Activated naive CD8-positive, alpha-beta T cell treated with anti-CD3 and anti-CD28 coated beads, Interleukin-2, amount 50 U/mL, for 24 hours (primary cell): ENCODE measurements at regions not wholly inside any gene's neighbourhood (a gene's known extent, or its start where the extent isn't known, plus 50 kb on each side); places are given as distances from the start of the nearest gene placed in this dataset.

Experiments used
- ATAC-seq: fragments of 150-1000 bp; cut with Tn5 transposase; one replicate; pipeline ENCODE4 v1.10.0; 2021
- DNase-seq: peaks from one replicate; pipeline ENCODE4 v3.0.0; 2021
- H3K27ac Mint-ChIP-seq: one replicate; pipeline ENCODE4 v1.8.0; 2021; ENCODE audit warnings: mild to moderate bottlenecking, mixed read lengths
- H3K27me3 Mint-ChIP-seq: one replicate; pipeline ENCODE4 v1.8.0; 2021; ENCODE audit warnings: mixed read lengths
- H3K36me3 Mint-ChIP-seq: one replicate; pipeline ENCODE4 v1.8.0; 2021; ENCODE audit warnings: low read depth, mixed read lengths
- H3K4me1 Mint-ChIP-seq: one replicate; pipeline ENCODE4 v1.8.0; 2021; ENCODE audit warnings: mixed read lengths
- H3K4me3 Mint-ChIP-seq: one replicate; pipeline ENCODE4 v1.8.0; 2021; ENCODE audit warnings: mild to moderate bottlenecking, moderate library complexity, mixed read lengths
- H3K9me3 Mint-ChIP-seq: one replicate; pipeline ENCODE4 v1.8.0; 2021; ENCODE audit warnings: mixed read lengths

DNA sequence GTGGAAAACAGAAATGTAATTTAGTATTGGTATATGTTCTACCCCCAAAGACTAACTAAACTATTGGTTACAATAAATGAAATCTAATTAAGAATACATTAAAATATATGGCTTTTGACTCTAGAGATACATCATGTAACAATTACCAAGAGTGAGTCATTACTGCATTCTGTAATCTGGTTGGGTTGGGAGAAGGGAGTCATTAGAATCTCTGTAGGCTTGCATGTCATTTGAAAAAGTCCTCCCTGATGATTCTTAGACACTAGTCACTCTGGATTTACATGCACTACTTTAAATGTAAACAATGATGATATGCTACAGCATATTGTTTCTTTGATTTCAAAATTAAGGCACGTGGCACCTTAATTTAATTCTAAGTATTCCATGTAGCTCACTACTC lies 293.4 kb upstream of the CHST9 start:
- Mint-ChIP-seq H3K36me3 (no peaks in the 10 kb centered on the region), H3K27me3 (no peaks in the 10 kb centered on the region), H3K9me3 (peaks cover 8% of the 10 kb centered on the region), H3K4me3 (no peak overlapping the region), H3K27ac (no peak overlapping the region), H3K4me1 (no peaks in the 10 kb centered on the region)
- DNase-seq (no peak), ATAC-seq (no peak)

DNA sequence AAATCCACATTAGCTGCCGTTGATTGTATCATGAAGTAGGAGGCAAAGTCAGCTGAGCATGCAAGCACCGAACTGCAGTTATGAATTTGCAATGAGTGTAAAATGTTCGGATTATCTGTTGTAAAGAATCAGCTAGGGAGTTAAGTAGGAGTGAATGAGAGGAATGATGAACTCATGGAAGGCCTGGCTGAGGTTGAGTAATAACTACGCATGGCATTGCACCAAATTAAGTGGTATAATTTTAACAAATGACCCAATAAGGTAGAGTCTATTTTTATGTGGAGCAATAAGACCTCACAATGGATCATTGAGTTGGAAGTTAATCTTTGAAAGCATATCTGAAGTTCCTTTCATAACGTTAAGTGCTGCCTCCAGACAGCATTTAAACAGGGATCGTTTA lies 288.2 kb upstream of the CHST9 start:
- Mint-ChIP-seq H3K27me3 (no peaks in the 10 kb centered on the region), H3K4me1 (no peaks in the 10 kb centered on the region), H3K27ac (no peak overlapping the region), H3K9me3 (peaks cover 4% of the 10 kb centered on the region), H3K36me3 (no peaks in the 10 kb centered on the region), H3K4me3 (no peak overlapping the region)
- no peak for ATAC-seq
- DNase-seq: no peak

DNA sequence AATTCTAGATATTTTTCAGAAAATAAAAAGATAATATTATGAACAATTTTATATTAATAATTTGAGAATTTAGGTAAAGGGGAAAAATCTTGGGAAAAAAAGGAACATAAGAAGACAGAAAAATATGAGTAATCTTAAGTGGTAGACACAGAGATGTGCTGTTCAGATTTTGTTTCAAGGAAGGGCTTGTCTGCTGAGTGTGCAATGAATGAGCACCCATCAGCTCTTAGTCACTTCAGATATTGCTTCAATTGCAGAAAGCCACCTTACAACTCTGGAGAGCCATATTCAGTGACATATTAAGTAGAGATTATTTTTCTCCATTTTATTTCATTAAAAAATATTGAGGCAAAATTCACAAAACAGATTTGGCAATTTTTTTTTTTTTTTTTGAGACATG lies 282.0 kb upstream of the CHST9 start:
- no peak for DNase-seq
- ATAC-seq: no peak
- Mint-ChIP-seq H3K27me3 (no peaks in the 10 kb centered on the region), H3K27ac (no peak overlapping the region), H3K4me3 (no peak overlapping the region), H3K4me1 (no peaks in the 10 kb centered on the region), H3K36me3 (no peaks in the 10 kb centered on the region), H3K9me3 (no peaks in the 10 kb centered on the region)

DNA sequence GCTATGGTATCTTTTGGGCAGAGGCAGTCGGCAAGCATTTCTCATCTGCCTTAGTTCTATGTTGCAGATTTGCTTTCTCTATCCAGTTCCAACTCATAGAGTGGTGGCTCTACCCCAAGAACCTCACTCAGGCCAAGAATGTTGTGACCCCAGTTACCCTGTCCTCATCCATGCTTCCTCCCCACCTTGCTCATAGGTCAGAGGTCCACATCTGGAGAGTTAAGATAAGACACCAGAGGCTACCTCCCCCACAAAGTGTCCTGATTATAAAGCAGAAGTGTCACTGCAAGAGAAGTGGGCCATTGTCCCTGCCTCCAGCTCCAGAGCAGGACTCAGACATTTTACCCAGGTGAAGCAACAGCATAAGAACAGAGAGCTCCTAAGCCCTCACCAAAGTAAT lies 276.8 kb upstream of the CHST9 start:
- no peak for DNase-seq
- no peak for ATAC-seq
- no peaks in the 10 kb centered on the region for H3K9me3 Mint-ChIP-seq
- H3K4me1 Mint-ChIP-seq: no peaks in the 10 kb centered on the region
- no peak overlapping the region for H3K27ac Mint-ChIP-seq
- no peak overlapping the region for H3K4me3 Mint-ChIP-seq
- H3K36me3 Mint-ChIP-seq: no peaks in the 10 kb centered on the region
- H3K27me3 Mint-ChIP-seq: no peaks in the 10 kb centered on the region

DNA sequence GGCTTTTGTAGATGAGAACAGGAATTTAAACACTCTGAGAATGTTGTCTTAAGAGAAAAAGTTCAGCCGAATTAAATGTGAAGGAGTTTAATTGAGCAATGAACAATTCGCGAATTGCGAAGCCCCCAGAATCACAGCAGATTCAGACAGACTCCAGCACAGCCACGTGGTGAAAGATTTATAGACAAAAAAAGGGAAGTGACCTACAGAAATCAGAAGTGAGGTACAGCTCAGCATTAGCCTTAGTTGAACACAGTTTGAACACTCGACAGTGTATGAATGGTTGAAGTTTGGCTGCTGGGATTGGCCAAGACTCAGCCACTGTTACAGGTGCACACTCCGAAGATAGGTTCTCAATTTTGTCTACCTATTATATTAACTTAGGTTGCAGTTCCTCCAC lies 264.0 kb upstream of the CHST9 start:
- no peak overlapping the region for H3K4me3 Mint-ChIP-seq
- no peaks in the 10 kb centered on the region for H3K27me3 Mint-ChIP-seq
- no peak for ATAC-seq
- DNase-seq: no peak
- H3K27ac Mint-ChIP-seq: no peak overlapping the region
- H3K4me1 Mint-ChIP-seq: no peaks in the 10 kb centered on the region
- peaks cover 4% of the 10 kb centered on the region for H3K9me3 Mint-ChIP-seq
- H3K36me3 Mint-ChIP-seq: no peaks in the 10 kb centered on the region

DNA sequence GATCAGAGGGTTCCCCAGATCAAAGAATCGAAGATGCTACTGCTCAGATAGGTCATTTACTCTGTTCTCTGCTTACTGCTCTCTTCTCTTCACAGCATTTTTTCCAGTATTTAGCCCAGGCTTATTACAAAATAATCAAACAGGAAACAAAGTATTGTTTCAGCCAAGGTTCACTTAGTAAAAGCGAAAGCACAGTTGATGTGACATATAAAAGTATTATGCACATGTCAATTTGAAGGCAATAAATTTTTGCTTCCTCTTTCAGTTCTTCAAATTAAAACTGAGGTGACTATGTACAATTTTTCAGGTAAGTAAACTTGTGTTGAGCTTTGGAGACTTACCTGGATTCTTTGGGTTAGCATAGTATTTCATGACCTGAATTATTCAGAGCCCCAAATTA lies 262.8 kb upstream of the CHST9 start:
- Mint-ChIP-seq H3K36me3 (no peaks in the 10 kb centered on the region), H3K27me3 (no peaks in the 10 kb centered on the region), H3K4me1 (no peaks in the 10 kb centered on the region), H3K9me3 (no peaks in the 10 kb centered on the region), H3K4me3 (no peak overlapping the region), H3K27ac (no peak overlapping the region)
- ATAC-seq (no peak), DNase-seq (no peak)

DNA sequence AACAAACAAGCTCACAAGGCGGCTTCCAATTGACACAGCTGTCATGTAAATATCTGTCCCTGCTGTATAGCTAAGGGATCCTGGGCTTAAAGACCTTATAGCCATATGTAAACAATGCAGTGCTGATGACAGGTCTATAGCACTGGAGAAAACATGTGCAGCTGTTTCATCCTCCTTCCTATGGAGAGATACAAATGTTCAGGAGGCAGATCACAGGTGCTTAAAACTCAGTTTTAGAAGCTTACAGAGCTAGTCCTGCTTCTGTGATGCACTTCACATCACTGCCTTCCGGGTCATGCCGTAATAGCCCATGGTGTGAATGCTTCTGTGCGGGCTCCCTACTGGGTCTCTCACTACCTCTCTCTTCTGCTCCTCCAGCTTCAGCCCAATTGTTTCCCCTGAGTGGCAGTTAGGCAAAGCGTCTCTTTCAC lies 262.4 kb upstream of the CHST9 start:
- no peak for DNase-seq
- H3K36me3 Mint-ChIP-seq: no peaks in the 10 kb centered on the region
- H3K4me3 Mint-ChIP-seq: no peak overlapping the region

DNA sequence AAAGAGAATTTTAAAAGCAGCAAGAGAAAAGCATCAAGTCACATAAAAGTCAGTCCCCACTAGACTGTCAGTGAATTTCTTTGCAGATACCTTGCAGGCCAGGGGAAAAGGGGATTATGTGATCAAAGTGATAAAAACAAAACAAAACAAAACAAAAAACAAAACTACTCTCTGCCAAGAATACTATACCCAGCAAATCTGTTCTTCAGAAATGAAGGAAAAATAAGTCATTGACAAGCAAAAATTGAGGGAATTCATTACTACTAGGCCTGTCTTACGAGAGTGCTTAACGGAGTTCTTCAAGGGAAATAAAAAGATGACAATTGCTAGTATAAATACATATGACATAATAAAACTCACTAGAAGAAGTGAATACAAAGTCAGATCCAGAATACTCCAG lies 245.5 kb upstream of the CHST9 start:
- ATAC-seq (no peak), DNase-seq (no peak)
- H3K36me3 Mint-ChIP-seq: no peaks in the 10 kb centered on the region
- H3K9me3 Mint-ChIP-seq: peaks cover 21% of the 10 kb centered on the region
- no peak overlapping the region for H3K4me3 Mint-ChIP-seq
- H3K4me1 Mint-ChIP-seq: no peaks in the 10 kb centered on the region
- H3K27me3 Mint-ChIP-seq: no peaks in the 10 kb centered on the region
- no peak overlapping the region for H3K27ac Mint-ChIP-seq

More for the DNA sequence above, 262.4 kb upstream of the CHST9 start:
- no peak overlapping the region for H3K27ac Mint-ChIP-seq
- no peaks in the 10 kb centered on the region for H3K27me3 Mint-ChIP-seq
- peaks cover 1% of the 10 kb centered on the region for H3K9me3 Mint-ChIP-seq
- no peak for ATAC-seq
- no peaks in the 10 kb centered on the region for H3K4me1 Mint-ChIP-seq

DNA sequence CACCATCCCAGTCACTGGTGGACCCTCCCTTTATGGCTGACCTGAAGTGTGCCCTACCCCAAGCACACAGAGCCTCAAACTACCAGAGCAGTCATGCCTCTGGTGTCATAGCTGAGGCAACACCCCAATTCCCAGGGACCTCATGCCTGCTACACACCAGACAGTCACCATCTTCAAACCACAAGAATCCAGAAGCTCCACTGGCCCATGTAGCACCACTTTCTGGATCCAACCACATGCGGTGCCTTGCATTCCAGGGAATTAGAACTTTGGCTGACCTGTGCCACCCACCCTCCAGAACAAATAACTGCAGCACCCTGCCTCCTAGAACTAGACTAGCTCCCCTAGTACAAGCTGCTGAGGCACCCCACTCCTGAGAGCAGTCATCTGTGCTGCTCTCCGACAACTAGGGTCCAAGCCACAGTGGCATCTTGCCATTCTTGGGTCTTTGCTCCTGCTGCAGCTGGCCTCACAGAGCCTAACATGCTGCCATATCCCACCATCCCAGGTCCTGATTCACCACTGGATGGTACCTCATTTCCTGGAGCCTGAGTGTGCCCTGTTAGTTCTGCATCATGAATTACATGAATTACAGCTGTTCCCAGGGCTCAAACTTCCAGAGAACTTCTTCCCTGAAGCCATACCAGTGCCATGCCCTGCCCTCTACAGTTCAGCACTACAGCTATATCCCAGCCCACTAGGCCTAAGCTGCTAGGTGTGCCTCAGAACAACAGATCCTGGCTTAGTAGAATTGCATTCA lies 243.8 kb upstream of the CHST9 start:
- no peak for DNase-seq
- Mint-ChIP-seq H3K36me3 (no peaks in the 10 kb centered on the region), H3K4me1 (no peaks in the 10 kb centered on the region), H3K27me3 (no peaks in the 10 kb centered on the region), H3K9me3 (peaks cover 15% of the 10 kb centered on the region), H3K4me3 (no peak overlapping the region), H3K27ac (no peak overlapping the region)
- ATAC-seq: no peak

DNA sequence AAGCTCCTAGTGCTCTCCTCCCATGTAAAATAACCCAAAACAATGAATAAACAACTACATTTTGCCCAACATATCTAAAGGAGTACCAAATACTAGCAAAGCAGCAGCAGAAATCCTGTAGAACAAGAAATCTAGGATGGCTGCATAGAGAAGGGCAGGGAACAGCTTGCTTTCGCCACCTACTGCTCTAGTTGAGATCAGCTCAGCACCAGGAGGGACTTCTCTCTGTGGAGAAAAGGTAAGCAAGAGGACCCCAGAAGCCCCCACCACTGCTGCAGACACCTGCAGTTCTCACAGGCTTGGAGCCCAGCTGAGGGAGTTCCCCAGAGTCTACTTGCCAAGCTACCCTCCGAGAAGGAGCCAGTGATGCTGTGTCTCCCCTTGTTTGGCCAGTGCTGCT lies 243.0 kb upstream of the CHST9 start:
- Mint-ChIP-seq H3K27me3 (no peaks in the 10 kb centered on the region), H3K4me3 (no peak overlapping the region), H3K4me1 (no peaks in the 10 kb centered on the region), H3K36me3 (no peaks in the 10 kb centered on the region), H3K9me3 (peaks cover 15% of the 10 kb centered on the region), H3K27ac (no peak overlapping the region)
- ATAC-seq: no peak
- DNase-seq: no peak

DNA sequence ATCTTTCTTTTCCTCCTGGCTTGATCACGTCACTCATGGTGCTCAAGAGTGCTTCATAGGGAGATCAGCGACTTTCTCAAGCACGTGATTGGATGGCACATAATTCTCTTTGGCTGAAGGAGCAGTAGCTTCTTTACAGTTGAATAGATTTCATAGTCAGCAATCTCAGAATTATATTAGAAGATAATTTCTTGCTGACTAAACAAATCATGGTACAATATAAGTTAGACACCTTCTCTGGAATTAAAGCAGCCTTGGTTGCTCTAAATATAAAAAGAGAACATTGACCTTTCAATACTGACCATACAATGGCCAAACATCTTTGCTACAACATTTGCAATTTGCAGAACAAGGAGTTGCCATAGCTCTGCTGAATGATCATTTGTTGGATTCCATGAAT lies 238.5 kb upstream of the CHST9 start:
- Mint-ChIP-seq H3K4me3 (no peak overlapping the region), H3K36me3 (no peaks in the 10 kb centered on the region), H3K4me1 (no peaks in the 10 kb centered on the region), H3K27ac (no peak overlapping the region), H3K9me3 (peaks cover 4% of the 10 kb centered on the region), H3K27me3 (no peaks in the 10 kb centered on the region)
- ATAC-seq (no peak), DNase-seq (no peak)

DNA sequence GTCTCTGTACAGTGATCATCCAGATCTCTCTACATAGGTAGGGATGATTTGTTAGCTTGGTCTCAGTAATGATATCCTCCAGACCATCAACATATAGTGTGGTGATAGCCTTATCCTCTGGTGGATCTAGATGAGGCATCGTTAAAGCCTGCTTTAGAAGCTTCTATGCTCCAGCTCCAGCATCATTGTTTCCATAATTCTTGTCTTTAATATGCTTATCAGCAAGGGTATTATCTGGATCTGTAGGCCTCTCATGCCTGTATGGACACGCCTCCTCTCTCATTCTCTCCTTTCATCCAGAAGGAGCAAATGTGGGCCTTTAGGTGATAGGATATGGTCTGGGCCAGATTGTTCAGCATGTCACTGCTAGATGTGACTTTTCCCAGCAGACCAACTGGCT lies 234.5 kb upstream of the CHST9 start:
- H3K4me3 Mint-ChIP-seq: no peak overlapping the region
- H3K9me3 Mint-ChIP-seq: peaks cover 4% of the 10 kb centered on the region
- H3K4me1 Mint-ChIP-seq: no peaks in the 10 kb centered on the region
- H3K27ac Mint-ChIP-seq: no peak overlapping the region
- no peak for DNase-seq
- no peaks in the 10 kb centered on the region for H3K36me3 Mint-ChIP-seq
- no peak for ATAC-seq
- H3K27me3 Mint-ChIP-seq: no peaks in the 10 kb centered on the region

DNA sequence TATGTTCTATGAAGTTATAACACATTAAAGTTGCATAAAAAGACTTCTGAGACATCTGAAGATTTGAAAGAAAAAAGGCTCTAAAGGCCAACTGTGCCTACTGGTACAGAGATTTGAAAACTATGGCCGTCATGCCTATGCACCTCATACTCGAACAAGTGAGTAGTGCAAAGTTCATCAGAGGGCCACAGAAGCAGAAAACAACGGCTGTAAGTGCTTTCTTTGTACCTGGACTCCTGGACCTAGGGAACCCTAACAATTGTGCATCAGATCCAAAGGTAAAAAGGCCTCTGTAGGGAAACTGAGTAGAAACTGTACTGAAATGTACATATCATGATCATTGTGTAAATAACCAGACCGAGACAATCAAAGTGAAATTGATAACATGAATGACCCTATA lies 230.4 kb upstream of the CHST9 start:
- H3K9me3 Mint-ChIP-seq: peaks cover 3% of the 10 kb centered on the region
- H3K27me3 Mint-ChIP-seq: no peaks in the 10 kb centered on the region
- H3K36me3 Mint-ChIP-seq: no peaks in the 10 kb centered on the region
- H3K4me3 Mint-ChIP-seq: no peak overlapping the region
- DNase-seq: no peak
- no peak overlapping the region for H3K27ac Mint-ChIP-seq
- H3K4me1 Mint-ChIP-seq: no peaks in the 10 kb centered on the region
- ATAC-seq: no peak

DNA sequence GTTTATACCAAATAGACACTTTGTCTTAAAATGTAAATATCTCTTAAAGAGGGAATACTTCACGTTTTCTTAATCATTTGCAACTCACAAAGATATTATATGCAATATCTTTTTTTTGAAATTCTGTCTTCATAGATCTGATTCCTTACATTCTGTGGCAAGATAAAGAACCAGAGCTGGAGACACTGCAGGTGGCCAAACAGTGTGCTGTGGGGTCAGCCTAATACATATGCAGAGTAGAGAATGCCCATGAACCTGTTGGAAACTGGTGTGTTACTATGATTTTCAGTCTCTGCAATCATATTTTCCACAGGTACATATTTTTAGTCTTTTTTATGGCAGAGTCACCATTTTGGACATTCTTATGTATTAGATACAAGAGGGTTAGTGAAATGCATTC lies 229.6 kb upstream of the CHST9 start:
- DNase-seq (no peak), ATAC-seq (no peak)
- no peaks in the 10 kb centered on the region for H3K27me3 Mint-ChIP-seq
- no peaks in the 10 kb centered on the region for H3K9me3 Mint-ChIP-seq
- no peak overlapping the region for H3K27ac Mint-ChIP-seq
- H3K4me1 Mint-ChIP-seq: no peaks in the 10 kb centered on the region
- H3K4me3 Mint-ChIP-seq: no peak overlapping the region
- H3K36me3 Mint-ChIP-seq: no peaks in the 10 kb centered on the region

DNA sequence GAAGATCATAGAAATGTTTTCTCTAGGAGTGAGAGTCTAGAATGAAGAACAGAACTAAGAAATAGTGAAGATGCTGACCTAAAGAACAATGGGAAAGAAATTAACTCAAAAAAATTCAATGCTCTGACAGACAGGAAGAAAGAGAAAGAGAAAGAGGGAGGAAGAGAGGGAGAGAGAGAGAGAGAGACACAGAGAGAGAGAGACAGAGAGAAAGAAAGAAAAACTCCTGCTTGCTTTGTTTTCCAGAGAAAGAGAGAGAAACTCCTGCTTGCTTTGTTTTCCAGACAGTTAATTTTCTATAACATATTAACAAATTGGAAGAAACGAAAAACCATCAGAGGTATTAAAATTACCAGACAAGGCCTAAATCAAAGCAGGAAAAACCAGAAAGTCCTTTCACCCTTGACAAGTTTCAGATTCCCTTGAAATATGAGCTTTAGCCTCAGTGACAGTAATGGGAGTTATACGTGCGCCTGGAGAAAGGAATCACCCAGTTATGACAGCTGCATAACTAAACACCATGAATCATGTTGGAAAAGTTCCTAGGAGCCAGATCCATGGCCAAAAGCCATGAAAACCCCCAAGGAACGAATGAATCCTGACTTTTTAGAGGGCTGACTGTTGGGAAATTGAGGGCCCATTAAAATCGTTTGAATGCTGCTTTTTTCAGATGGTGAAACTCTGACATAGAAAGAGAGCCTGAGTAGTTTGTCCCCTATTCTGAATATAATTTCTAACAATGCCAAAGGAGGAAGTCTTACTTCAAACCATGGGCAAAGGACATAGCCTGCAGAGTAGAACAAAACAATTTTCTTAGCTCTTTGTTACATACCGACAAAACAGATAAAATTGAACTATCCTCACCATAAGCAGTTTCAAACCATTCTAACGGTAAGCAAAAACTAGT lies 228.6 kb upstream of the CHST9 start:
- DNase-seq (no peak), ATAC-seq (no peak)
- Mint-ChIP-seq H3K27ac (no peak overlapping the region), H3K4me3 (no peak overlapping the region), H3K27me3 (no peaks in the 10 kb centered on the region), H3K36me3 (no peaks in the 10 kb centered on the region), H3K9me3 (no peaks in the 10 kb centered on the region), H3K4me1 (no peaks in the 10 kb centered on the region)
